ENCODE measurements at regions not wholly inside any gene's neighbourhood (a gene's known extent, or its start where the extent isn't known, plus 50 kb on each side); places are given as distances from the start of the nearest gene placed in this dataset.

DNA sequence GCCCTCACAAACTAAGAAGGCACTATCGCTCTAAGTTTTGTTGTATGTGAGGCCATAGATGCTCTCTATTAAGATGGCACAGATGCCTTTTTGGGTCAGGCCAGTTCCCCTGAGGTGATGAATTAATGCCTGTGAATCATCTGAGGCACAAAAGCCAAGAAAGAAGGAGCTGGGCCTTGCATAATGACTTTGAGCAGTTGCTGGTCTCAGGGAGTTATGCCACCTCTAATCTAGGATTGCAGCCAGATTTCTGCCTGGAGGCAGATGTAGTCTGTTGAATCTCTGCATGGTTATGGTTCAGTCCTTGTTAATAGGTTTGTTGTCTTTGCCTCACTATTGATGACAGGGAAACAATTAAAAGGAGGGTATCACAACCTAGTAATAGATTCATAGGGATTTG, 168.1 kb upstream of the CHRM3 start:
- no peak for DNase-seq

DNA sequence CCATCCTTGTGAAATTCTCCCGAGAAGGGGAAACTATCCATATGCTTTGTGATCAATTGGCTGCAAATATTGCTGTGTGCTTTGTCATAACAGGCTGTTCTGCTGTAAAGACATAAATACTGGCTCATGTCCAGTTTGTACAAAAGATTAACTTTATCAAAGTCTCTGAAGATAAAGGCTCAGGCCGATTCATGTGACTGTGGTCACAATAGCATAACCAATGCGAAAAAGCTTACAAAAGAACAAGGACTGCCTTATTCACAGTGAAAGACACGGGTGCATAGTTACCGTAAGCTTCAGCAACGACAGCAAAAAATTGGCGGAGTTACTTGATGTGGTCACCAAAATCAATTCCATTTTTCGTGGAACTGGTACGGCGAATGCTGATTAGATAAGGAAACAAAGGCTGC, 173.6 kb upstream of the CHRM3 start:
- DNase-seq = no peak

DNA sequence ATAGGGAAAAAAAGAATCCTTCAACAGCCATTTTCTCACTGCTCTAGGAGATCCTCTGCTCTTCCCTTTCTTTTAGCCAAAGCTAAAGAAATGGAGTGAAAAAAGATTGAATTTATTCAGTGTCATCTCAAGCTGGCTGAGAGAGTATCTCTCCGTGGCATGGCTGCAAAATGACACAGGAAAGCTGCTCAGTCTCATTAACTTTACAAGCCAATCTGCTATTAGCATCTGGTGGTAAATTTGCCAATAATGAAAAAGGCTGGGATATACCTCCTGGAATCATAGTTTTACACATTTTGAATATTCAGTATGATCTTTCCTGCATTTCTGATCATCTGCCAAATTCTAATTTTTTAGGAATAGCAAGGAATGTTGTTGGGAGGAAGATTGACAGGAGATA, 176.8 kb upstream of the CHRM3 start:
- DNase-seq = no peak

DNA sequence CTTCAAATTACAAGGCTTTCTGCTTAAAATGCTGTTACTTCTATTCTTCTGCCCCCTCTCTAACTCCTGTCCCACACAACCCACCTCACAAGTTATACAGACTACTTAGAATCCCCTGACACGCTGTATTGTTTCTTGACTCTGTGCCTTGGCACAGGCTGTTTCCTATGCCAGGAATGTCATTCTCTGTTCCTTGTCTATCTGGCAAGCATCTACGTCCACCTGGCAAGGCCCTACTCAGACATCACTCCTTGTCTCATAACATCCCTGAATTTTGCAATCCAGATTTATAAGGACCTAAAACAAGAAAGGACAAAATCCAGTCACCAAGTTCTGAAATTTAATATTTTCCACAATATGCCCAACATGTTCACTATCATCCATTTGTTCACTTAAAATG, 182.0 kb upstream of the CHRM3 start:
- DNase-seq = no peak

DNA sequence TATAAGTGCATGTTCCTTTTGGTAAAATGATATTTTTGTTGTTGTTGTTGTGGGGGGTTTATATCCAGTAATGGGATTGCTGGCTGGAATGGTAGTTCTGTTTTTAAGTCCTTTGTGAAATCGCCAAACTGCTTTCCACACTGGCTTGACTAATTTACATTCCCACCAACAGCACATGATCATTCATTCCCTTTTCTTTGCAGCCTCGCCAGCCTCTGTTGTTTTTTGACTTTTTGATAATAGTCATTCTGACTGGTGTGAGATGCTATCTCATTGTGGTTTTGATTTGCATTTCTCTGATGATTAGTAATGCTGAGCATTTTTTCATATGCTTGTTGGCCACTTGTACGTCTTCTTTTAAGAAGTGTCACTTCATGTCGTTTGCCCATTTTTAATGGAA, 188.5 kb upstream of the CHRM3 start:
- no peak for DNase-seq

DNA sequence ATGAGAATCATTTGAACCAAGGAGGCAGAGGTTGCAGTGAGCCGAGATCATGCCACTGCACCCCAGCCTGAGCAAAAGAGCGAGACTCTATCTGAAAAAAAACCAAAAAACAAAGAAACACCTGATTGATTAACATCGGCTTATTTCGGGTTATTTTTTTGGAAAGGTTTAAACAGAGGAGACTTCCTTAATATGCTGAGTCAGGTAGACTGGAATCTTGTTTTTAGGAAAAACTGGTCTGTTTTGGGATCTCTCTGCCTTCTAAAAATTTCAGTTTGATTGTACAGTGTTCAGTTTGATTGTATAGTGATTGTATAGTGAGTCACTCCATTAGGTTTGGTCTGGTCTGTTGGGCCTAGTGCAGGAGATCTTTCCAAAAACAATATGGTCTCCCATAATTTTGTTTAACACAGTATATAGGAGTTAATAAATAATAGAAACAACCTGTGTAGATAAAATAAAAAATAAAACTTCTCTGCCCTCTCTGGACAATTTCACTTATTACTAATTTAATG, 196.3 kb upstream of the CHRM3 start:
- DNase-seq = no peak

DNA sequence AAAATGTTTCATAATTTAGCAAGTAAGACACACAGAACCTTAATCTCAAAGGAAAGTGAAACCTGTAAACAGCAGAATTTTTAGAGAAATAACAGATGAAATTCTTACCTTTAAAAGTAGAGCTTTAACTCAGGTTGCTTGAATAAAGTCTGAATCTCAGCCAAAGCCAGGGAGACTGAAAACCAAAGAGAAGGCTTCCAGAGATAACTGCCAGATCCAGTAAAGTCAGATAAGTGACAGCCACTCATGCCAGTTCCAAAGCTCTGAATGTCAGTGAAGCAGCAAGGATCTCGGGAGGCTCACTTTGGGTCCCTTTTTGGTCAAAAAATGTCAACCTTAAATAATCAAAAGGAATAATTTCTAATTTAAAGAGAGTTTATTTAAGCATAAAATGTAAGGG, 199.9 kb upstream of the CHRM3 start:
- no peak for DNase-seq

DNA sequence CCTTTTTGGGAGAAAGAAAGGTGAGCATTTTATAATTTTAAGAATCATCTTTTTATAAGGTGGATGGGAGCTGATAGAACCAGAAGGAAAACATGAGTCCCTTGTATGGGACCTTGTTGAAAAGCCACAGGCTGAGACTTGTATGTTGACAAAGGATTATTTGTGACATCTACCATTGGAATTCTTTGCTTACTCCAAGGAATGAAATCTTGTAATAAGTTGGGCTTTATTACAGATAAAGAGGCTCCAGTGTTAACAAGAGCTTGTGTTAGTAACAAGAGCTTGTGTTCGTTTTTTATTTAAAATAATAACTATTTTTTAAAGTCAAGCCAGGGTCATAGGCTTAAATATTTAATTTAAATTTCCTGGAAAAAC, 201.1 kb upstream of the CHRM3 start:
- DNase-seq = no peak

DNA sequence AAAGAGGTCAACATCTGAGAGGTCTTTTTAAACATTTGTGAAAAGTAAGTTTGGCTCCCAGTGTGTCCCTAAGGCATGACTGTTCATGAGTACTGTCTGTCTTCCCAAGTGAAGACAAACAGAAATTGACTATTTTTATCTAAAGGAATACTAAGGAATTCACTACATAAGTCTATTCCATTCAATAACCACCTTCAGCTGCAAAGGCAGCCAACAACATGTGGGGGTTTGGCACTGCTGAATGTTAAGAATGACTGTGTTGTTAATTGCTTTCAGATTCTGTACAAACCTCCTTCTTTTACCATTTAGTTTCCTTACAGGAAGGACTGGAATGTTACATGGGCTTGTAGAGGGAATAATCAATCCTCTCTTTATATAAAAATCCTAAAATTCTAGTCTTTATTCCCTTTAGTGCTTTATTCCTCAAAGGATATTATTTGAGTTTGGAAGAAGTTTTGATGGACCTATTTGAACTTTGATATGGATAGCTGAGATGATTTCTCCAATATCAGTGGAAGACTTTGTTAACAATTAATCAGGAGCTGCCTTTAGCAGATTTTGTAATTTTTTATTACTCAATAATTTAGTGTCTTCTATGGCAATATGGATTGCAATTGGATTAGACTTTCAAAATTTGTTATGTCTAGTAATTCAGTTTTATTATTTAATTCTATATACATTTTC, 201.7 kb upstream of the CHRM3 start:
- DNase-seq = peak; percentile 43

DNA sequence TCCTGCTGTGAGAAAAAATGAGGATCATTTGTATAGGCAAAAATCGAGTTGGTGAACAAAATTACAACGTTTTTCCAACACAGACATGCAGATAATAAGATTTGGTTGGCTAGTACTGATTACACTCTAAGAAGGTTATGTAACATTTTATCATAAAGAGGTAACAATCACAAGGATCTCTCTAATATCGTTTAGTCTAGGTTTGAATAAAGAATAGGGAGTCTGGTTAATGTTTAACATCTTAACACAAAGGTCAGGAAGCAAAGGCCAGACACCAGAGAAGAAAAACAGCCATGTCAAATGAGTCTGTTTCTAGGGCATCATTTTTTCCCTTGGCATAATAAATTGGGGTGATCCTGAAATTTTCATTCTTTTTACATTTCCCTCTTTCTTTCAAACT, 207.4 kb upstream of the CHRM3 start:
- no peak for DNase-seq

DNA sequence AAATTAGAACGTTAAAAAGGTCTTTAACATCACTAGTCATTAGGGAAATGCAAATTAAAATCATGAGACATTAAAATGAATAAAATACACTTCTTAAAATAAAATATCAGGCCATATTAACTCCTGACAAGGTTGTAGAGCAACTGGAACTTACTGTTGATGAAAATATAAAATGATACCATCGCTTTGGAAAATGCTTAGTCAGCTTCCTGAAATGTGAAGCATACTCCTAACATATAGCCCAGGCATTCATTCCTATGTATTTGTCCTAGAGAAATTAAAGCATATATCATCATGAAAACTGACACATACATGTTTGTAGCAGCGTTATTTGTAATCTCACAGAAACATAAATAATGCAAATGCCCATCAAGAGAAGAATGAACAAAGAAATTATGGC, 211.5 kb upstream of the CHRM3 start:
- no peak for DNase-seq

DNA sequence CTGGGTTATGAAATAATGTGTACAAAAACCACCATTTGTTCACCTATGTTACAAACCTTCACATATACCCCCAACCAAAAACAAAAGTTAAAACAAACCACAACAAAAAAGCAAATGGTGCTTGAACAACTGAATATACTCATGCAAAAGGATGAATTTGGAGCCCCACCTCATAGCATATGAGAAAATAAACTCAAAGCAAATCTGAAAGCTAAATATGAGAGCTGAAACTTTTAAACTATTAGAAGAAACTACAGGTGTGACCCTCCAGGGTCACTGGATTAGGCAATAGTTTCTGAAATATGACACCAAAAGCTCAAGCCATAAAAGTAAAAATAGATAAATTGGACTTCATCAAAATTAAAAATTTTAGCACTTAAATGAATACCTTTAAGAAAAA, 215.5 kb upstream of the CHRM3 start:
- no peak for DNase-seq

DNA sequence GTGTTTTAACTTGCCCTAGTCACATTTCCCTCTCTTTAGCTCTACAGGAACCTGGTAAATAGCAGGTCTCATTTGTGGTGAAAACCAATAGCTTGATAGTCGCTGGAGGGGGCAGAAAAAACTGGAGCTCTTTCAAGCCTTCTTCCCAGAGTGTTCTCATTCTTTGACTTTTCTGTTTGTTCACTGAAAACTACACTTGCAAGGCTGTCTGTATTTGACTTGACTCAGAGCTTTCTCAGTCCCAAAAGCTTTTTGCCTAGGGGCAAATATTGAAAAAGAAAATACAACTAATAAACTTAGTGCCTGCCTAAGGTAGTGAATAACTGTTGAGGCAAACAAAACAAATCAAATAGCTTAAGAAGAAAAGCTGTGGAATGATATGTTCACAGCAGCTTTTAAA, 217.1 kb upstream of the CHRM3 start:
- DNase-seq = no peak

DNA sequence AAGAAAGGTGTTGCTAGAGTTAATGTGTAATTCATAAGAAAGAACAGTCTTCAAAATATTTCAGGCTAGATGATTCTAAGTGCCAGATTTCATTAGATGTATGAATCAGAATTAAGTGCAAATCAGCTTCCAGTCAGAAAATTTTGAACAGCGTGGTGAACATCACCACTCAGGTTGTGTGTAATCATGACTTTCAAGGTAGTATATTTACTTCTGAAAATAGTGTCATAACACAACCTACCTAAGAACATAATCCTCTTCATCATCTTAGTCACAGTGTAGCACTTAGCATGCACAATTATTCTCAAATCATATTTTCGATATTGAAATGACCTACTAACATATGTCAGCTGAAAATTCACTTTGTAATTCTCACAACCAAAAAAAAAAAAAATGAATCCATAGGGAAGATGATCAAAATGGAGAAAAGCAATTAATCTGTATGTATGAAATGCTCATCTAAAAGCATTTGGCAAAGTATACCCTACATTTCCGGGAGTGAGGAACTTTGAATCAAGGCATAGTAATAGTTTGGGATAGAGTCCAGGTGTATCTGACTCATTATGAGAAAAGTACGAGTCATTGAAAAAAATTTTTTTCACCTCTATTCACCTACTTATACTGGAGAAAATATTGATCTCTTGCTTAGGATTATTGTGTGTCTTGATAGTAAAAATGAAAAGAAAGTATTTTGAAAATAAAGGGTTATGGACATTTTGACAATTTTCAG, 221.8 kb upstream of the CHRM3 start:
- DNase-seq = no peak

DNA sequence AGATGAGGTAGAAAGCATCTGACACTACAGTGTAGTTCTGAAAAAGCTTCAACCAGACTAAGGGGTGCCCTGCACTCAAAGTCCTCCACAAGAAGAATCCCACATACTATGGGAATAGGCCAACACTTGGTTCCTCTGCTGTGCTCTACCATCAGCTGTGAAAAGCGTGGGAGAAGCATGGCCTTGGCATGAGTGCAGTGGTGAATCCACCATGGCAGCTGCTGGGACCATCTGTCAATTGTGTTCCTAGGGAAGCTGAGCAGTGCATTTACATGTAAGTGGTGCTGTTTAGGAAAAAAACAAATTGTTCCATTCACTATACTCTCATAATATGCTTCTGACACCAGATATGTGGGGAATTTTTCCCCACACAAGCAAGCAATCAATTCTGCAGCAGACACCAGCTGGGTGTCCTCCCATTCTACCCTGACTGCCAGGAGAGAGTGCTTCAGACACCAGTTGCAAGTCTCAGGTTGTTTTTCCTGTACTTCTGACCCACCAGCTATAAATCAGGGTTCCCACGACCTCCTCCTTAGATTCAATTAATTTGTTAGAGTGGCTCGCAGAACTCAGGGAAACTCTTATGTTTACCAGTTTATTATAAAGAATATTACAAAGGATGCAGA, 230.8 kb upstream of the CHRM3 start:
- DNase-seq = peak; percentile 22

DNA sequence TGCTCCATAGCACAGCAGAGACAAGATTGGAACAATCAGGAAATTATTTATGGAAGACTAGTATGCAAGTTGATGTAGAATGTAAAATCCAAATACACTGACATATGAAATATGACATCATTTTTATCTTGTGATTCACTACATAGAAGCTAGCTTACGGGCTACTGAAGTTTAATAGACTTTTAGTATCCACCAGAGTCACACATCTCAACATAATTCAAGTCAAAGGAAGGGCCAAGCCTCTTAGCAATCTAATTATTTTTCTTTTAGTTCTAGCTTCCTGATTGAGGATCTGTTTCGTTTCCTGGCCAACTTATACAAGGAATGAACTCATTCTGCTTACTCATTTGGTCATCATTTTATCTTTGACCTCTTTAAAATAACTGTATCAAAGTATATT, 234.4 kb upstream of the CHRM3 start:
- DNase-seq = no peak

DNA sequence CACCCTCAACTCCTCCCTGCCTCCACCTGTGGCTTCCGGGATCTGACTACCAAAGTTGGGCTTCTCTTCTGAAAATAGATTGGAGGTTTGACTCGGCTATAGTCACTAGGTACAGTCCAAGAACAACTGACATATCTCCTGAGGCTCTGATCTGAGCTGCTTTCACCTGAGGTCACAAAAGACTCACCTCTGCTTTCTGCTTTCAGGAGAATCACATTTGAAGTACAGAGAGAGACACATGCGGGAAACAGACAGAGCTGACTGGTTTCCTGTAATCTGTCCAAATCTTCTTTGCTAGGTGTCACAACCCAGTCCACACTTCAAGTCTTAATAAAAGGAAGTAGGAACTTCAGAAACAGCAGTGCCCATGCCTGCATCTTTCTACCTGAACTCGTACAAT, 245.4 kb upstream of the CHRM3 start:
- no peak for DNase-seq

DNA sequence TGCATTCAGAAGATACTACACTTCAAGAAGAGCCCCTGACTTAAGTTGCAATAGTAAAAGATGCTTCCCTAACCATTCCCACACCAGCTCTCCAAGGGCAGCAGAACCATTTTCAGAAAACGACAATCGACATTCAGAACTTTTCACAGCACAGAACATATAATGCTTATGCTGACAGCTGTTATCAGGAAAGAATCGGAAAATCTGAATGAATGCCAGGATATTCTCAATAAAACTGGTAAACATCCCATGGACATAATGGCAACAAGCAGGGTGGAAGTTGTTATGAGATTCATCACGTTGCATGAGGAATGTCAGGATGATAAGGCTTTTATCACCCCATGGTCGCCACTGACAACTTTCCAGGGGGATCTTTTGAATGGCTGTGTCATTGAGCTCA, 246.6 kb upstream of the CHRM3 start:
- no peak for DNase-seq

DNA sequence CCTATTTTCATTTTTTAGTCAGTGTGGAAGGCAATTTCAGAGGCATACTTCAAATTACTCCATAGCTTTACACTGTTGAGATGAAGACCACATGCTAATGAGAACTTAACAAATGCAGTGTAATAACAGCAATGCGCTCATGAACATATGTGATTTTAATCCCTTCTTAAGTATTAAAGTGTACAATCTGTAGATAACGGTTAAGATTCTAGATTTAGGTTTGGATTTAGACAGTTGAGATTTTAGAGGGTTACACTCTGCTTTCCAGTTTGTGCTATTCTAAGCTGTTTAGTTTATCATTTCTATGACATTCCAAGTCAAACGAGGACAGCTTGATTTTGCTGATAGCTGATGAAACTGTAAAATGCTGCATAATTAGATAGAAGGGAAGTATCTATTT, 257.8 kb upstream of the CHRM3 start:
- DNase-seq = no peak

DNA sequence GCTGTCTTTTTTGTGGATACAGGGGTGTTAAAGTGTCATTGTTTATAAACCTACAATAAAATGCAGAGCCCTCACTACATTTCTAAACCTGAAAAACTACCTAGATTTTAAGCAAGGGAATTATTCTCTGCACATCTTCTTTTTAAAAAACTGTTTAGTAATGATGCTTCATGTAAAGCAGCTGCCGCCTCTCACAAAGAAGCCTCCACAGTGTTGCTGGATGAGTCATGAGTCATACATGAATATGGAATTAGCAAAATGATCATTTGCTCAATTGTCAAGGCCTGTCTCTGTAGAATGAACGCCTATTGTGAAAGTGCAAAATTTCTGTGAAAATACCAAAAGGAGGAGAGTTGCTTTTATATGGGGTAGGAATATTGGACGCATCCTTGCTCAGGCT, 259.5 kb upstream of the CHRM3 start:
- DNase-seq = no peak

DNA sequence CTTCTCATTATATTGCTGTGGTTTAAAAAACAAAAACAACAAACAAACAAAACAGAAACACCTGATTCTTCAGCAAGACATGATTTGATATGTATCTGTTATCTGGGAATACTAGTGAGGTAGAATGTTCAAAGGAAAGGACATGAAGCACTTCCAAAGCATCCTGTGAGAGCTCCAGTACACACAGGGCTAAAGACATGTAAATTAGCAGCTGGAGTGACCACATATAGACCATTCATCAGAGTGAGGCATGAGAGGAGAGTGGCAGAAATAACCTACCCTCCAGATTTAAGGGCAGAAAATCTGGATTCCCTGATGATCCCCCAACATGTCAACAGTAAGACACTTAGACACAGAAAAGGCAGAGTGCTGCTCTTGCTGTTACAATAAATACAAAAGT, 260.5 kb upstream of the CHRM3 start:
- no peak for DNase-seq

DNA sequence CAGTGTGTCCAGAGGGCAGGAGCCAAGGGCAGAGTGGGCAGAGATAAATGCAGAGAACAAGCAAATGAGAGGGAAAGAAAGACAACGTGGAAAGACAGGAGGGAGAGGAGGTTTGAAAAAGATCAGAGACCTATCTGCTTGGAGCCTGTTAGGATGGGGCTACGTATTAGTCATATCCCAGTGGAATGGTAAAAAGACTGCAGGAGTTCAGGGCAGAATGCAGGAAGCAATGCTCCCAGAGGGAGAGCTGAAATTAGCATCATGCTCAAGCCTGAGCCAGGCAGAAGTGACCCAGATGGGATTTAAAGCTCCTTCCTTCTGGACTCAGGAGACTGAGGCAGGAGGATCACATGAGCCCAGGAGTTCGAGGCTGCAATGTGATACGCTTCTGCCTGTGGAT, 261.3 kb upstream of the CHRM3 start:
- no peak for DNase-seq

DNA sequence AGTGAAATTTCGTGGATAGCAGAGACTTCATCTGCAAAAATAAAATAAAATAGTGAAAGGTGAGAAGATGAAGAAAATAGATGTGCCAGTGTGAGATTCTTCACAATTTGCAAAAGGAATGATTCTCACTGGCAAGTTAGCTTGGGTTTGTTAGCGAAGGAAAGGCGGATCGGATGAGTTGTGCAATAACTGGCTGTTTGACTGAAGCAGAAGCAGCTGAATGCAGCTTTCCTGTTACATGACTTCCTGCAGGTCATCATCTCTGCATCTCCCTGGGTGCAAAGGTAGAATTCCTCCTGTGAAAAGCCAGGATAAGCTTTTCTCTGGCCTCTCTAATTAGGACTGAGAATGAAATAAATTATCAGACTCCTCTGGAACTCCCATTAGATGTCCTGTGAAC, 263.1 kb upstream of the CHRM3 start:
- no peak for DNase-seq

All from muscle of arm (tissue), 1 donor.